SU-DHL-6 (cell line): ENCODE measurements at regions not wholly inside any gene's neighbourhood (a gene's known extent, or its start where the extent isn't known, plus 50 kb on each side); places are given as distances from the start of the nearest gene placed in this dataset.

Experiments
- EZH2phosphoT487 ChIP-seq: fragments of 200-600 bp; sonication (generic), shearing (Covaris generic); conservative IDR thresholded peaks from 2 replicates; pipeline ENCODE4 v1.6.1; 2018; ENCODE audit warnings: mild to moderate bottlenecking, antibody characterized with exemption, low read length, moderate library complexity, mixed read lengths
- TF ChIP-seq, protein P1 (sequence below): fragments of 200-600 bp; sonication (generic); IDR thresholded peaks from one replicate; pipeline ENCODE4 v1.5.1; 2017; ENCODE audit warnings: antibody characterized with exemption, mild to moderate bottlenecking, low read length, moderate library complexity; ENCODE audit not compliant: insufficient read depth, poor library complexity, severe bottlenecking

GRCh38 chr12:11576104-11576503 is 73.4 kb upstream of the ETV6 start:
- TF ChIP-seq, protein P1, sequence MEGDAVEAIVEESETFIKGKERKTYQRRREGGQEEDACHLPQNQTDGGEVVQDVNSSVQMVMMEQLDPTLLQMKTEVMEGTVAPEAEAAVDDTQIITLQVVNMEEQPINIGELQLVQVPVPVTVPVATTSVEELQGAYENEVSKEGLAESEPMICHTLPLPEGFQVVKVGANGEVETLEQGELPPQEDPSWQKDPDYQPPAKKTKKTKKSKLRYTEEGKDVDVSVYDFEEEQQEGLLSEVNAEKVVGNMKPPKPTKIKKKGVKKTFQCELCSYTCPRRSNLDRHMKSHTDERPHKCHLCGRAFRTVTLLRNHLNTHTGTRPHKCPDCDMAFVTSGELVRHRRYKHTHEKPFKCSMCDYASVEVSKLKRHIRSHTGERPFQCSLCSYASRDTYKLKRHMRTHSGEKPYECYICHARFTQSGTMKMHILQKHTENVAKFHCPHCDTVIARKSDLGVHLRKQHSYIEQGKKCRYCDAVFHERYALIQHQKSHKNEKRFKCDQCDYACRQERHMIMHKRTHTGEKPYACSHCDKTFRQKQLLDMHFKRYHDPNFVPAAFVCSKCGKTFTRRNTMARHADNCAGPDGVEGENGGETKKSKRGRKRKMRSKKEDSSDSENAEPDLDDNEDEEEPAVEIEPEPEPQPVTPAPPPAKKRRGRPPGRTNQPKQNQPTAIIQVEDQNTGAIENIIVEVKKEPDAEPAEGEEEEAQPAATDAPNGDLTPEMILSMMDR, result no peak
- TF ChIP-seq EZH2phosphoT487, result no peak
